ENCODE measurements at regions not wholly inside any gene's neighbourhood (a gene's known extent, or its start where the extent isn't known, plus 50 kb on each side); places are given as distances from the start of the nearest gene placed in this dataset.

DNA sequence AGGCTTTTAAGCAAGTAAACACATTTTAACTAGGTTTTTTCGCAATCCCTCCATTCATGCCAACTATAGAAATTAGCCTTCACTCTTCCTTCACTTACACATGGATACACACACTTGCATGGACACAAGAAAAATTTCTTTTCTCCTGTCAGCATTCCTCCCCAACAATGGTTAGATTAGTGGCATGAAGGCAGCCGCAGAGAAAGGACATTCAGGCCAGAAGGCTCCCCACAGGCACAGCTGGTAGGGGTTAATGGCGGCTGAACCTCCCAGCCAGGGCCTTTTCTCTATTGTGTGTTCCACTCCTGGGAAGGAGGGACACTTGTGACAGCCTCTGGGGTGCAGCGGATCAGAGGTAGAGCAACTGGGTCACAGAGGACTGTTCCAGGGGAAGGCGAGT, 255.0 kb upstream of the SP8 start:
- H3K4me1 ChIP-seq: no peaks in the 10 kb centered on the region
- no peaks in the 10 kb centered on the region for H3K36me3 ChIP-seq
- peaks cover 16% of the 10 kb centered on the region for H3K27me3 ChIP-seq
- TF ChIP-seq, protein P1, sequence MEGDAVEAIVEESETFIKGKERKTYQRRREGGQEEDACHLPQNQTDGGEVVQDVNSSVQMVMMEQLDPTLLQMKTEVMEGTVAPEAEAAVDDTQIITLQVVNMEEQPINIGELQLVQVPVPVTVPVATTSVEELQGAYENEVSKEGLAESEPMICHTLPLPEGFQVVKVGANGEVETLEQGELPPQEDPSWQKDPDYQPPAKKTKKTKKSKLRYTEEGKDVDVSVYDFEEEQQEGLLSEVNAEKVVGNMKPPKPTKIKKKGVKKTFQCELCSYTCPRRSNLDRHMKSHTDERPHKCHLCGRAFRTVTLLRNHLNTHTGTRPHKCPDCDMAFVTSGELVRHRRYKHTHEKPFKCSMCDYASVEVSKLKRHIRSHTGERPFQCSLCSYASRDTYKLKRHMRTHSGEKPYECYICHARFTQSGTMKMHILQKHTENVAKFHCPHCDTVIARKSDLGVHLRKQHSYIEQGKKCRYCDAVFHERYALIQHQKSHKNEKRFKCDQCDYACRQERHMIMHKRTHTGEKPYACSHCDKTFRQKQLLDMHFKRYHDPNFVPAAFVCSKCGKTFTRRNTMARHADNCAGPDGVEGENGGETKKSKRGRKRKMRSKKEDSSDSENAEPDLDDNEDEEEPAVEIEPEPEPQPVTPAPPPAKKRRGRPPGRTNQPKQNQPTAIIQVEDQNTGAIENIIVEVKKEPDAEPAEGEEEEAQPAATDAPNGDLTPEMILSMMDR (IDR thresholded peaks at IDR 0.05; ENCODE audit: low read depth, low read length): no peak
- no peaks in the 10 kb centered on the region for H3K9me3 ChIP-seq
- H3K4me3 ChIP-seq (ENCODE audit: low read depth, low read length): no peak overlapping the region
- DNase-seq: no peak

DNA sequence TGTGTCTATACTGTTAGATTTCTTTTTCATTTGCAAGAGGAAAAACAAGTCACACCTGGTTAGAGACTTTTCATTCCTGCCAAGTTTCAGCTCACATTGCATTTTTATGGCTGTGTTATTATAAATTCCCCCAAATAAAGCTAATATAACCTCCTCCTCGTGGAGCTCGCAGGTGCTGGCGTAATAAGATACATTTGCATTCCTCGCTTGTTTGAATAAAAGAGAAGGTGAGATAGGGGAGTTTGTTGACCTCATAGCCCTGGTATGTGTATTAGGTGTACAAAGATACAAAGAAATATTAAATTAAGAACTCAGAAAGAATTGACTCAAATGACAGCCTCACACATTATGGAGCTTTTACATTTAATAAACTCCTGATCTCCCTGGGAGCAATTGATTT, 257.7 kb upstream of the SP8 start:
- TF ChIP-seq, protein P1 (IDR thresholded peaks at IDR 0.05; ENCODE audit: low read depth, low read length): no peak
- no peaks in the 10 kb centered on the region for H3K36me3 ChIP-seq
- no peaks in the 10 kb centered on the region for H3K9me3 ChIP-seq
- peaks cover 16% of the 10 kb centered on the region for H3K27me3 ChIP-seq
- H3K4me3 ChIP-seq (ENCODE audit: low read depth, low read length): no peak overlapping the region
- no peak for DNase-seq
- H3K4me1 ChIP-seq: no peaks in the 10 kb centered on the region

DNA sequence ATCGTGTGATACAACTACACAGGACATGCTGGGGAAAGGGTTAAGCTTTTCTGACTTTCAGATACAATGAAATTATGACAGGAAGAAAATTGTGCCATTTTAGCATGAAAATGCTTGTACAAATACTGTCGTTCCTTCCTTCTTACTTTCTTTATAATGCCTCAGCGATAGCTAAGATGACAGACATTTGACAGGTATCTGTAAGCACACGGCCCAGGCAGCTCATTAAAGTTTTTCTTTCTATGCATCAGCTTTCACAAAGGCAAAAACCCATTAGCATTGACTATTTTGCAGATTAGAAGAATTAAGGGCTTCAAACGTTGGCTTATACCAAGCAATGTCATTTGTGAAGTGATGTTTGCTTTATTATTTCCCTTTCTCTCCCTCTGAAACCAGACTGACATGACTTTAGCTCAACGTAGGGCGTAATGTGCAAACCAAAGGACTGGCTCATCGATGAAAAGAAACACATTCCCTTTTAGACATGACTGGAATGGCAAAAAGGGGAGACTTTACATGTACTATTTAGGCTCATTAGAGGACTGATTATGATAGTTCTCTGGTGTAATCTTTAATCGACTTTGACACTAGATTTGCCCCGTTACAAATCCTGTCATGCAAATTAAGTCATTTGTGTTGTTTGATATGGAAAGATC, 258.4 kb upstream of the SP8 start:
- Histone ChIP-seq H3K36me3 (no peaks in the 10 kb centered on the region), H3K4me1 (no peaks in the 10 kb centered on the region), H3K9me3 (no peaks in the 10 kb centered on the region), H3K4me3 (ENCODE audit: low read depth, low read length) (no peak overlapping the region), H3K27me3 (peaks cover 16% of the 10 kb centered on the region)
- DNase-seq: no peak
- TF ChIP-seq, protein P1 (IDR thresholded peaks at IDR 0.05; ENCODE audit: low read depth, low read length): no peak

DNA sequence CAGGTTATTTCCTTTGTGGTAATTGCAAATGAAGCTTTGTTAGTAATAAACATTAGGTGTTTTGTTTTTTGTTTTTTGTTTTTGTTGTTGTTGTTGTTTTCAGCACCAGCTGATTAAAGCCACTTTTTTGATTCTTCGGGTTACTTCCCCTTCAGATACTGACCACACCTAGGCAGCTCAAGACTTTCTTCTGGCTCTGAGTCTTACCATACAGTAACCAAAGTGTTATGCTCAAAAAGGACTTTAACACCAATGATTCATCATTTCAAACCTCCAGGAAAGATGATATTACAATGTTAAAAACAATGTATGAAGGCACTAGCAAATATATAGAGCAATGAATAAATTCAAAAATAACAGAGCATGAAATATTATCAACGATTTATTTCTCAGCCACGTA, 265.2 kb upstream of the SP8 start:
- Histone ChIP-seq H3K4me3 (ENCODE audit: low read depth, low read length) (no peak overlapping the region), H3K9me3 (no peaks in the 10 kb centered on the region), H3K27me3 (no peaks in the 10 kb centered on the region), H3K4me1 (no peaks in the 10 kb centered on the region), H3K36me3 (no peaks in the 10 kb centered on the region)
- DNase-seq: no peak
- TF ChIP-seq, protein P1 (IDR thresholded peaks at IDR 0.05; ENCODE audit: low read depth, low read length): no peak

DNA sequence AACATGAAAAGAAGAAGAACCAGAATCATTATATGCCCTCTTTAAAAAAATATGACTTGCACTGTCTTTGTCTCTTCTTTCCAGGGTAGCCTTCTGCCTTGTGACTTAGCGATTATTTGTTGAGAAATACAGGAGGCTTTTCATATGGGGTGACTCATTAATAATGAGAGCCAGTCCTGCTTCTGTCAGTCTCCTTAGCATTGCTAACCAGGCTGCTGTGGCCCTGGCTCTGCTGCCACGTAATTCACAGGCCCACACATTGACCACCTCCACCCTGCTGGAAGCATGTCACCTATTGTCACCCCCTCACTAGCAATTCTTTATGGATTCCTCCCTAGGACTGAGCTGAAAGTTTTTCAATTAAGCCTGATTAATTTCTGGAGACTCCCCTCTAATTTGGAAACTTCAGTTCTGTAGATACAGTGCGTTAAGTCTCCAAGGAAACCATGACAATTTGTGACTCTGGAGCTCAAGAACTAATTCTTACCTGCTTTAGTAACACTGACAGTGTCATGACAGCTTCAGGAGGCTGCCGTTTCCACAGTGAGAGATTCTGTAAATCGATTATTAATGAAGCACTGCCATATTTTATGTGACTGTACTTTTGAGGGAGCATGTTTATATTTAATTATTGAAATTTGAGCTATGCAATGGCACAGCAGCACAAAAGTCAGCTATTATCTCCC, 267.9 kb upstream of the SP8 start:
- Histone ChIP-seq H3K36me3 (no peaks in the 10 kb centered on the region), H3K27me3 (no peaks in the 10 kb centered on the region), H3K4me1 (no peaks in the 10 kb centered on the region), H3K4me3 (ENCODE audit: low read depth, low read length) (no peak overlapping the region), H3K9me3 (no peaks in the 10 kb centered on the region)
- DNase-seq: no peak
- TF ChIP-seq, protein P1 (IDR thresholded peaks at IDR 0.05; ENCODE audit: low read depth, low read length): no peak

DNA sequence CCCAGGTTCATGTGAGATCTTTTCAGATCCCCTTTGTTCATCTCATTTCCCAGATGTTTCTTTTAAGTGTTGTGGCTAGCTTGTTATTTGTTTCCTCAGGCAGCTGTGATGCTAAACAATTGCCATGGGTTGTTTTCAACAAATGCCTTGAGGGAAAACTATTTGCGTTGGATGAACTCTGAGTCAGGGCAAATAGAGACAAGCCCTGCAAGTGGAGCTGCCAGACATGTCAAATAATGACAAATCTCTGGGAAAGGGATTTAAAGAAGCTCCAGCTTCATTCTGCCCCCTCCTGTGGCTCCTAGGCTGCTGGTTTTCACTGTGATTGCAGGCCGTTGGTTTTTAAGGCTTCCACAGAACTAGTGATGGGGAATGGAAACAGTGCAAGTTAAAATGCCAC, 272.4 kb upstream of the SP8 start:
- no peaks in the 10 kb centered on the region for H3K9me3 ChIP-seq
- no peaks in the 10 kb centered on the region for H3K4me1 ChIP-seq
- no peak for DNase-seq
- H3K36me3 ChIP-seq: no peaks in the 10 kb centered on the region
- H3K27me3 ChIP-seq: no peaks in the 10 kb centered on the region
- no peak overlapping the region for H3K4me3 ChIP-seq (ENCODE audit: low read depth, low read length)
- TF ChIP-seq, protein P1 (IDR thresholded peaks at IDR 0.05; ENCODE audit: low read depth, low read length): no peak

All from BE2C (cell line).